LNCAP (cell line): ENCODE measurements at regions not wholly inside any gene's neighbourhood (a gene's known extent, or its start where the extent isn't known, plus 50 kb on each side); places are given as distances from the start of the nearest gene placed in this dataset.

Experiments used
- TF ChIP-seq, protein P1 (sequence below): fragments of 450-650 bp; IDR thresholded peaks from 2 replicates; pipeline ENCODE4 v1.5.1; 2017; ENCODE audit warnings: mild to moderate bottlenecking

DNA sequence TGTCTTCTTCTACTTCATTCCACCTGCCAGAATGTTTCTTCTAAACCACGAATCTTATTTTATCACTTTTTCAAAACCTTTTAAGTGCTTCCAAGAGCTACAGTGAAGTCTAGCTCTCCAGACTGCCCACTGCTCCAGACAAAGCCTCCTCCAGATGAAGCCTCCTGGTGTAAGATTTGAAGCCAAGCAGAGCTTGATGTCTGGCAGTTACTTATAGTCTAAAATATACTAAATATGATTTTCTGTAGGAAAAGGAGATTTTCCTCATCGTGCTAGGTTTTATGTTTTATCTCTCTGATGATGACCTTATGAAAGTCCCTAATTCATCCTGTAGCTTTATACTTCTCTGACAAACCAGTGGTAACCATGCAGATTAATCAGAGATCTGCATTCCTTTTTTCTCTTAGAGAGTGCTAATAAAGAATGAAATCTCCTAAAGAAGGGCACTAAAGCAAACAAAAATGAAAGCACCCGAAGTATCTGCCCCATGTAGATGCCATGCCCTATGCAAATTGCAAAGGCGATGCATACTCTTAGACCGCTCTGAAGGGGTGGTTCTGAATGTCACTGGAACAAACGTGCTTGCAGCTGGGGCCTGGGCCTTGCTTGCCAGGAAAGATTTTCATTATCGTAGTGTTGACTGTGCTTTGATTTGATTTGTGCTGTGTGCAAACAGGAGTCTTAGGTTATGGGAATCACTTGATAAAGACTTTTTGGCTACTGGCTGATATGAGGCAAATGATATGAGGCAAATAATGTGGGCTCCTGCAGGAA, 314.2 kb downstream of the PID1 start:
- TF ChIP-seq, protein P1, sequence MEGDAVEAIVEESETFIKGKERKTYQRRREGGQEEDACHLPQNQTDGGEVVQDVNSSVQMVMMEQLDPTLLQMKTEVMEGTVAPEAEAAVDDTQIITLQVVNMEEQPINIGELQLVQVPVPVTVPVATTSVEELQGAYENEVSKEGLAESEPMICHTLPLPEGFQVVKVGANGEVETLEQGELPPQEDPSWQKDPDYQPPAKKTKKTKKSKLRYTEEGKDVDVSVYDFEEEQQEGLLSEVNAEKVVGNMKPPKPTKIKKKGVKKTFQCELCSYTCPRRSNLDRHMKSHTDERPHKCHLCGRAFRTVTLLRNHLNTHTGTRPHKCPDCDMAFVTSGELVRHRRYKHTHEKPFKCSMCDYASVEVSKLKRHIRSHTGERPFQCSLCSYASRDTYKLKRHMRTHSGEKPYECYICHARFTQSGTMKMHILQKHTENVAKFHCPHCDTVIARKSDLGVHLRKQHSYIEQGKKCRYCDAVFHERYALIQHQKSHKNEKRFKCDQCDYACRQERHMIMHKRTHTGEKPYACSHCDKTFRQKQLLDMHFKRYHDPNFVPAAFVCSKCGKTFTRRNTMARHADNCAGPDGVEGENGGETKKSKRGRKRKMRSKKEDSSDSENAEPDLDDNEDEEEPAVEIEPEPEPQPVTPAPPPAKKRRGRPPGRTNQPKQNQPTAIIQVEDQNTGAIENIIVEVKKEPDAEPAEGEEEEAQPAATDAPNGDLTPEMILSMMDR = no peak

DNA sequence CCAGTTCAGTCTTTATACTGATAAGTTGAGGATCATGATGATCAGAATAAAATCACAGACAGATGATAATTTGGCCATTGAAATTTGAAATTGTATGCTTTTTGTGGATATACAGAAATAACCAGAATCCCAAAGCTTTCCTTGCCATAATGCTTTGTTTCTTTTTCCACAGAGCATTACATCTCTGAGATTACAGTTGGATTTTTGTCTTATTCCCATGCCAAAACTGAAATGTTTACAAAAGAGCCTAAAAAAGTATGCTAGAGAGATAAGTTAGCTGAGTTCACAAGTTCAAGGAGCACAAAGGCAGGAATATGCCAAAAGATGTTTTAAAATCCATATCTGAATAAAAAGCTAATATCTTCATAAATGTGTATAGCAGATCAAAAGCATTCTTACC, 321.3 kb downstream of the PID1 start:
- TF ChIP-seq, protein P1 = no peak

DNA sequence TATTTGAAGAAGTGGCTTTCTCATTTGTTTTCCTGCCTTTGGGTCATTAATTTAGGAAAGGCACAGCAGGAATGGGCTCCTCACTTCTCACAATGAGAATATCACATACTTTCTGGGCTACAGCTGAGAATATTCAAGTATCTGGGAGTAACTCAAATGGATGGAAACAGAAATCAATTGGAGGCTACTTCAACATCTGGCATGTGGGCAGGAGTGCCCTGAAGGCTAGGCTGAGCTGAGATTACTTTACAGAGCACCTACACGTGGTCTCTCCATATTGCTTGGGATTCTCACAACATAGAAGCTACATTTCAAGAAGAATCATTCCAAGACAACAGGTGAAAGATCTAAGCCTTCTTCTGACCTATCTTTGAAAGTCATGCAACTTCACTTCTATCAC, 325.4 kb downstream of the PID1 start:
- TF ChIP-seq, protein P1 = no peak

DNA sequence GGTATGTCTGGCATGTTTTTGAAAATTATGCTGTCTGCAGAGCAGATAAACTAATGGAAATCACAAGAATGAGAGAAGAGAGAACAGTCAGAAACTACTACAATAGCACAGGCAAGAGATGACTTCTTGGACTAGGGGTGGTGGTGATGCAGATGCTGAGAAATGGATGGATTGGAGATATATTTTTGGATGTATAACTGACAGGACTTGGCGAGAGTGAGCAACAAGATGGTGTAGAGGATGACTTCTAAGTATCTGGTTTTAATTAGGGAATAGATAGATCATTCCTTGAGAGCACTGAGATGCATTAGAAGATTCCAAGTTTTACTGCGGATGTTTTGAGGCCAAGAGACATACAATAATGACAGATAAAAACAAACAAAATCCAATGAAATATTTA, 328.2 kb downstream of the PID1 start:
- TF ChIP-seq, protein P1 = no peak

DNA sequence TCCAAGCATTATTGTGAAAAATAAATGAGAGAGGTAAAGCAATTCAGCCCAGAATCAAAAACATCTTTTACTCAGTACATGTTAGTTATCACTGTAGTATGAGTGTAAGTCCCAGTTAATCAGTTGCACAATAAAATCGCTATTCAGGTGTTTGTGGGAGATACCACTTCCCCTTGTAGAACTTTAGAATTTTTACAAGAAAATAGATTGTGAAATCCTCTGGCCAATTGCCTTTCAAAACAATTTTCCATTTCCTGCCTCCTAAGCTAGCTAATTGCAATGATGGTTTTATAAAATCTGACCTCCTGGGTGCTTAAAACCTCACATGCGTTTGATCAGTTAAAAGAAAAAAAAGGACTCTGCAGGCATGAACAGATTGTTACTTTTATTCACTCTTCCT, 332.5 kb downstream of the PID1 start:
- TF ChIP-seq, protein P1 = no peak

DNA sequence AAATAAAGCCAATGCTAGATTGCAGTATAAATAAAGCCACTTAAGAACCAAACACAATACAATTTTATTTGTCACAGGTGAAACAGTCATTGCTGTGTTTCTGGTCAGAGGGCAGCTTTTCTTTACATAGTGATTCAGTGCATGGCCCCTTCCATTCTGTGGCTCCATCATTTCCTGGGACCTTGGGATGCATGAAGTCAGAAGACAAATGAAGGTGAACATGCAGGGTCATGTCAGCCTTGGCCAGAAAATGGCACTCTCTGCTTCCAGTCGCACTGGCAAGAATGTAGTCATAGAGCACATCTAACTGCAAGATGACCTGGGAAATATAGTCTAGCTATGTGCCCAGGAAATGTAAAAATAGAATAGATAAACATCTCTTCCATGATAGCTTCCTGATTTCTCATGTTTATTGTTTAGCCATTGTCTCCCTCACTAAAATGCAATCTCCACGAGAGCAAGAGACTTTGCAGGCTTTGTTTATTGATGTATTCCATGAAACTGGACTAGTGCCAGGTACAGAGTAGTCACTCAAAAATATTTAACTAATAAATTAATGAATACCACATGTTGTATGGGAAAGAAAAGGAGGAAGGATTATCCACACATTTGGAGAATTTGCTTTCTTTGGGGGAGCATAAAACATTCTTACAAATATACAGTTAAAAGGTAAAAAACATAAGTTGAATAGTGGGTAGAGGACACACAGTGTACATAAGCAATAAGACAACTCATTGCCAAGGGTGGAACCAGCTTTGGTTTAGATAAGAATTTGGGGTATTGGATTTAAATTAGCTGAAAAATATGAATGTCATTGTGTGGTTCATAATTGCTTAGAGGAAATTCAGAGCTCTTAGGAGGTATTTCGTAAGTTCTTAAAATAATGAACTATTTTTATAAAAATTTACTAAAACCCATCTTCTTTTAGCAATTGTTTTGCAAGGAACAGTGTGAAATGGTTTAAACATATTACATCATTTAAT, 343.8 kb downstream of the PID1 start:
- TF ChIP-seq, protein P1 = no peak

DNA sequence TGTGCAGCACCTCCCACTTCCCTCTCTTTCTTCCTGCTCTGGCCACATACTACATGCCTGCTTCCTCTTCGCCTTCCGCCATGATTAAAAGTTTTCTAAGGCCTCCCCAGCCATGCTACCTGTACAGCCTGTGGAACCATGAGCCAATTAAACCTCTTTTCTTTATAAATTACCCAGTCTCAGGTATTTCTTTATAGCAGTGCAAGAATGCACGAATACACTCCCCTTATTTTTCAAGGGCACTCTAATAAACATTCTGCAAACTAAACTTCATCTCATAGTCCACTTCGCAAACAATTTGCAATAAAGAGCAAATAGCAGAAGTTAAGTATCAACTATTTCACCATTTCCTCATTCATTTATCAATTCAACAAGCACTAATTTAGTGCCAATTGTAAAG, 351.3 kb downstream of the PID1 start:
- TF ChIP-seq, protein P1 = no peak
